Cardiac fibroblast (primary cell): ENCODE measurements at regions not wholly inside any gene's neighbourhood (a gene's known extent, or its start where the extent isn't known, plus 50 kb on each side); places are given as distances from the start of the nearest gene placed in this dataset.

Experiments
- DNase-seq, 2 donors: peaks; one replicate each; pipeline versions ENCODE4 v3.0.0 to v3.0.0-alpha.2; 2010; ENCODE audit warnings: low read depth in 2 of 2
- H3K4me3 ChIP-seq, 2 donors: replicated peaks in 1 of 2; 1 replicate in 1 of 2; 2 replicates in 1 of 2; pipeline ENCODE4 v1.5.1; 2011; ENCODE audit warnings: low read depth in 2 of 2, low read length in 2 of 2, mild to moderate bottlenecking in 2 of 2, moderate library complexity in 1 of 2
- TF ChIP-seq, protein P1 (sequence below): IDR thresholded peaks from one replicate; pipeline ENCODE4 v1.5.1; 2011; ENCODE audit warnings: low read depth, mild to moderate bottlenecking, low read length, inconsistent platforms

DNA sequence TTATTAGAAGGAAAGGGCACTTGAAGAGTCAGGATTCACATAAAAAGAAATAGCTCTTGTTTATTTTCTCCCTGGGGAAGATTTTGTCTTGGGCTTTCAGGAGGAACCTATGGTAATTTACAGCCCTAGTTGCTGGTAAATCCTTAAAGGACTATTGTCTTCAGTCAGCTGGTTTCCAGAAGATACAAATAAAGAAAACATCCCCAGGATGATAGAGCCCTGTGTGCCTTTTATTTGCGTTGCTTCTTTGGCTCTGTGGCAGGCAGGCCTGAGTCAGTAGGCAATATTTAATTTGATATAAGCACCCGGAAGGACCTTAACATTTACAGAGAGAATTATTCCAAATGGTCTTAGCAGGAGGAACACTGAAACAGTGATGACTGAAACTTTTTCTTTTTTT, 131.0 kb upstream of the SLC34A2 start:
- no peak for DNase-seq
- no peak overlapping the region for H3K4me3 ChIP-seq
- TF ChIP-seq, protein P1, sequence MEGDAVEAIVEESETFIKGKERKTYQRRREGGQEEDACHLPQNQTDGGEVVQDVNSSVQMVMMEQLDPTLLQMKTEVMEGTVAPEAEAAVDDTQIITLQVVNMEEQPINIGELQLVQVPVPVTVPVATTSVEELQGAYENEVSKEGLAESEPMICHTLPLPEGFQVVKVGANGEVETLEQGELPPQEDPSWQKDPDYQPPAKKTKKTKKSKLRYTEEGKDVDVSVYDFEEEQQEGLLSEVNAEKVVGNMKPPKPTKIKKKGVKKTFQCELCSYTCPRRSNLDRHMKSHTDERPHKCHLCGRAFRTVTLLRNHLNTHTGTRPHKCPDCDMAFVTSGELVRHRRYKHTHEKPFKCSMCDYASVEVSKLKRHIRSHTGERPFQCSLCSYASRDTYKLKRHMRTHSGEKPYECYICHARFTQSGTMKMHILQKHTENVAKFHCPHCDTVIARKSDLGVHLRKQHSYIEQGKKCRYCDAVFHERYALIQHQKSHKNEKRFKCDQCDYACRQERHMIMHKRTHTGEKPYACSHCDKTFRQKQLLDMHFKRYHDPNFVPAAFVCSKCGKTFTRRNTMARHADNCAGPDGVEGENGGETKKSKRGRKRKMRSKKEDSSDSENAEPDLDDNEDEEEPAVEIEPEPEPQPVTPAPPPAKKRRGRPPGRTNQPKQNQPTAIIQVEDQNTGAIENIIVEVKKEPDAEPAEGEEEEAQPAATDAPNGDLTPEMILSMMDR: no peak

DNA sequence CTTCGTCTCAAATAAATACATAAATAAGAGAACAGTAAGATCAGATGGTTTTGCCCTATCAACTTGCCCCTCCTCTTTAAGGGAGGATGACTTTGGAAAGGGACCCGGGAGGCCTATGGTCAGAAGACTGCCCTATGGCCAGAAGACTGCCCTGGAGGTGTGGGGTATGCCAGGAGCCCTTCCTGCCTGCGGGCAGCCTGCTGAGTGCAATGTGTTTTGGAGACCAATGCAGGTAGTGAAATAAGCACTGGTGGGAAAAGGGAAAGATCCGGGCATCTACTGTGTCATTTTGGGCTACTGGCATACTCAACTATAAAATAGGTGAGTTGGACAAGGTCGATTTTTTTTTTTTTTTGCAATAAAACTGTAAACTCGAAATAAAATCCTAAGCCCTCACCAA, 129.8 kb upstream of the SLC34A2 start:
- no peak for DNase-seq
- TF ChIP-seq, protein P1: no peak
- no peak overlapping the region for H3K4me3 ChIP-seq

DNA sequence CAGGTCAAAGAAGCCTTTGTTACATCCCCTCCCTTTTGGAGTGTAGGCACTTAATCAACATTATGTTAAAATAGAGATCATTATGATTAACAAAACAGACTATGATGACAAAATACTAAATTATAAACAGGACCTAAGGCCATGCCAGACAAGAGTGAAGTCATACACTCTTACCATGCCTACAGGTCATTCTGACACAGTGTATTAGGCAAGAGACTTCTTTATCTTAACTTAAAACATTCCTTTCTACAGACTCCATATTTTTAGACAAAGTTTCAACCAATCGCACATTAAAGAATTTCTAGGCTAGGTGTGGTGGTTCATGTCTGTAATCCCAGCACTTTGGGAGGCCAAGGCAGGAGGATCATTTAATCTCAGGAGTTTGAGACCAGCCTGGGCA, 128.6 kb upstream of the SLC34A2 start:
- H3K4me3 ChIP-seq: no peak overlapping the region
- TF ChIP-seq, protein P1: no peak
- DNase-seq: peak; percentile 10 to 50

DNA sequence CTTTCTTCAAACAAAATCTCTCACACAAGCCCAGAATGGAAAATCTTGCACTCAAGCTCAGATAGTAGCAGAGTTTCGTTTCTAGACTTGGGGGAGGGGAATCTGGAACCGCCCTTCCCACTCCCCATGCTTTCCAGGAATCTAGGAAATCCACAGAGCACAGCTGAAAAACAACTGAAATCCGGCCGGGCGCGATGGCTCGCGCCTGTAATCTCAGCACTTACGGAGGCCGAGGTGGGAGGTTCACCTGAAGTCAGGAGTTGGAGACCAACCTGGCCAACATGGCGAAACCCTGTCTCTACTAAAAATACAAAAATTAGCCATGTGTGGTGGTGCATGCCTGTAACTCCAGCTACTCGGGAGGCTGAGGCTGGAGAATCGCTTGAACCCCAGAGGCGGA, 127.3 kb upstream of the SLC34A2 start:
- TF ChIP-seq, protein P1: no peak
- no peak for DNase-seq
- H3K4me3 ChIP-seq: no peak overlapping the region

DNA sequence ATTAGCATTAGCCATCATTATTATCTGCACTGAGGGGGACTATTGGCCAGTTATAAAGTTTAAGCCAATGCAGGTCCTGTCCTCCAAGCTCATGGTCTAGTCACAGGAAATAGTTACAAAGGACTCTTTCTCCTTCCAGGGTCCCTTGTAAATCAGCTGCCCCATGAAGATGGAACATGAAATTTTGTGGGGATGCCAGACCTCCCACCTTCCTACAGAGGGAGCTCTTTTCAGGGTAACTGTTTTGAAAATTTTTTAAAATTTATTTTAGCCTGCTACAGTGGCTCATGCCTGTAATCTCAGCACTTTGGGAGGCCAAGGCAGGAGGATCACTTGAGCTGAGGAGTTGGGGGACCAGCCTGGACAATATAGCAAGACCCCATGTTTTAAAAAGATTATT, 124.4 kb upstream of the SLC34A2 start:
- TF ChIP-seq, protein P1: peak; percentile 34
- no peak for DNase-seq
- H3K4me3 ChIP-seq: no peak overlapping the region

DNA sequence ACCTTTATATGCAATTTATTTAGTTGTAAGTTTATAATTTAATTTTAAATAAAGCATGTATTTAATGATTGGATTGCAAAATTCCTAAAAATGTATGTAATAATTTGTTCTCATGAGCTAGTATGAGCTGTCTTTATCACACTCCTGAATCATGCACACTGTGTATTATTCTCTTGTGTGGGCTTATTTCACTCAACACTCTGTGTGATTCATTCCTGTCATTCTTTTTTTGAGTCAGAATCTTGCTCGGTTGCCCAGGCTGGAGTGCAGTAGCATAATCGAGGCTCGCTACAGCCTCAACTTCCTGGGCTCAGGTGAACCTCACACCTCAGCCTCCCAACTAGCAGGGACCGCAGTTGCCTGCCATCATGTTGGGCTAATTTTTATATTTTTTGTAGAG, 123.1 kb upstream of the SLC34A2 start:
- DNase-seq: peak in 1 of 2 donors; percentile 20
- no peak overlapping the region for H3K4me3 ChIP-seq
- TF ChIP-seq, protein P1: no peak

DNA sequence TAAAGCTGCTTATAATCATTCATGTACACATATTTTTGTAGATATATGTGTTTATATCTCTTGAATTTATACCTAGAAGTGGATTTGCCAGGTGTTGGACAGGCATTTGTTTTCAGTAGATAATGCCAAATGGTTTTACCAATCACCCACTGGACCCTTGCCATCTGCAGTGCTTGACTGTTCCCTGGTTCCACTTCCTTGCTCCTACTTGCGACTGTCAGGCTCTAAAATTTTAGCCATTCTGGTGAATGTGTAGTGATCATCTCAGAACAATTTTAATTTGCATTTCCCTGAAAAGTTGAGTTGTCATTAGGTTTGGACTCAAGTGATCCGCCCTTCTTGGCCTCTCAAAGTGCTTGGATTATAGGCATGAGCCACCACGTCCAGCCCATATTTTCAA, 122.4 kb upstream of the SLC34A2 start:
- no peak for DNase-seq
- H3K4me3 ChIP-seq: no peak overlapping the region
- TF ChIP-seq, protein P1: no peak
